ENCODE measurements at regions not wholly inside any gene's neighbourhood (a gene's known extent, or its start where the extent isn't known, plus 50 kb on each side); places are given as distances from the start of the nearest gene placed in this dataset.

GRCh38 chr3:193800138-193801043 is 207.4 kb downstream of the OPA1 start:
- no peak overlapping the region for H2BK20ac ChIP-seq (ENCODE audit: low read depth, low read length, poor library complexity, severe bottlenecking)
- H3K56ac ChIP-seq (ENCODE audit: insufficient read length, low read depth, low read length), result no peak overlapping the region
- no peak overlapping the region for H2AK5ac ChIP-seq (ENCODE audit: insufficient read length, low read length)
- H3K79me1 ChIP-seq (ENCODE audit: insufficient read depth, low read depth, low read length, poor library complexity, severe bottlenecking), result no peaks in the 10 kb centered on the region
- no peak overlapping the region for H4K8ac ChIP-seq (replicated peaks; ENCODE audit: insufficient read length, low read depth, low read length)
- H3K4ac ChIP-seq (ENCODE audit: low read depth, low read length), result no peak overlapping the region
- no peaks in the 10 kb centered on the region for H3K9me3 ChIP-seq (ENCODE audit: control insufficient read depth, low read depth, low read length)
- H3K9me3 Mint-ChIP-seq, result peaks cover 0 to 4% of the 10 kb centered on the region in 2 experiments; a peak in 2 of 5 replicates
- H3K14ac ChIP-seq (ENCODE audit: insufficient read depth, low read length), result no peak overlapping the region
- no peaks in the 10 kb centered on the region; the same call in 1 of the 2 replicates for H3K4me1 ChIP-seq (ENCODE audit: insufficient read depth, low read length)
- no peak overlapping the region for H2AFZ ChIP-seq (ENCODE audit: low read length)
- H3K23me2 ChIP-seq (ENCODE audit: insufficient read length, low read depth, low read length, poor library complexity, severe bottlenecking), result no peaks in the 10 kb centered on the region
- H3K18ac ChIP-seq (ENCODE audit: insufficient read length, low read depth, low read length), result no peak overlapping the region
- H3K4me1 Mint-ChIP-seq, result peaks cover 5 to 11% of the 10 kb centered on the region in 2 experiments; a peak in 3 of 4 replicates
- no peak overlapping the region for H3K4me3 Mint-ChIP-seq
- no peak overlapping the region for H2BK15ac ChIP-seq (ENCODE audit: low read depth, low read length)
- no peak overlapping the region for H3K4me2 ChIP-seq (ENCODE audit: insufficient read depth, insufficient read length, low read length)
- no peak for TF ChIP-seq CTCF (conservative IDR thresholded peaks at IDR 0.05)
- no peaks in the 10 kb centered on the region for H3K79me2 ChIP-seq (ENCODE audit: insufficient read depth, low read length)
- no peak overlapping the region for H3K23ac ChIP-seq (ENCODE audit: insufficient read length, low read depth, low read length)
- no peak overlapping the region for H2BK5ac ChIP-seq (ENCODE audit: insufficient read length, low read length)
- 0 out of 7 replicates have a peak, but pooled peaks cover 0 to 4% (median 0%) of the 10 kb centered on the region in 3 experiments for H3K36me3 Mint-ChIP-seq (ENCODE audit: insufficient read depth in 1 of 3, low read depth in 3 of 3)
- H3K9ac ChIP-seq (ENCODE audit: extremely low read depth, insufficient read length, low read length), result no peak overlapping the region
- H3K27ac Mint-ChIP-seq, result no peak overlapping the region; a peak in 1 of 7 replicates
- H3K27me3 Mint-ChIP-seq (ENCODE audit: low read depth), result peaks cover 7% of the 10 kb centered on the region
- H4K20me1 ChIP-seq (ENCODE audit: control insufficient read depth, insufficient read depth, insufficient read length), result no peaks in the 10 kb centered on the region
- H3T11ph ChIP-seq (ENCODE audit: low read length), result no peak overlapping the region
- H4K5ac ChIP-seq (ENCODE audit: insufficient read length, low read depth, low read length), result no peak overlapping the region
- H3K27me3 ChIP-seq (ENCODE audit: insufficient read depth, low read length), result no peaks in the 10 kb centered on the region
- no peak overlapping the region for H2BK120ac ChIP-seq (ENCODE audit: low read depth, low read length, poor library complexity, severe bottlenecking)
- no peak overlapping the region for H4K91ac ChIP-seq (ENCODE audit: insufficient read length, low read depth, low read length)
- WGBS (ENCODE audit: extremely low coverage, insufficient read length, low lambda C conversion rate), result no CpG with 5 or more reads among the region's 12 CpGs
- H2BK12ac ChIP-seq (ENCODE audit: insufficient read length, low read depth, low read length), result no peak overlapping the region
- no peak overlapping the region for H3K27ac ChIP-seq (ENCODE audit: insufficient read length, low read depth, low read length)
- no peak for DNase-seq

All from H9 (cell line).